ENCODE measurements at regions not wholly inside any gene's neighbourhood (a gene's known extent, or its start where the extent isn't known, plus 50 kb on each side); places are given as distances from the start of the nearest gene placed in this dataset.
"Not testable (repeated sequence)": the region's sequence is repeated elsewhere in the genome, so short reads cannot be mapped to it uniquely, and the experiment has no call there.

DNA sequence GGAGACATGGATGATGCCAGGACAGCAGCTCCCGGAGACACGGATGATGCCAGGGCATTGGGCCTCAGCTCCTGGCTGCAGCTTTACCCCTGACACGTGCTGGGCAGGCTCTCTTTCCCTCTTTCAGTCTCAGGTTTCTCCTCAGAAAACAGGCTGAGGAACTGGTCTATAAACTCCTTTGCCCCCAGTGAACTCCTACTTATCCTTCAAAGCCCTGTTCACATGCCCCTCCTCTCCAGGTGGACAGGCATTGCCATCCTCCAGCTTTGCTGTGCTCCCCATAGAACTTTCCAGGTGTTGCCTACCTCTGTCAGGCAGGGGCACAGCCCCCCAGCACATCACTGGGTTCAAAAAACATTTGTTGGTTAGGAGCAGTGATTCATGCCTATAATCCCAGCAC is 198.4 kb downstream of the BANP start:
- TF ChIP-seq, protein P1, sequence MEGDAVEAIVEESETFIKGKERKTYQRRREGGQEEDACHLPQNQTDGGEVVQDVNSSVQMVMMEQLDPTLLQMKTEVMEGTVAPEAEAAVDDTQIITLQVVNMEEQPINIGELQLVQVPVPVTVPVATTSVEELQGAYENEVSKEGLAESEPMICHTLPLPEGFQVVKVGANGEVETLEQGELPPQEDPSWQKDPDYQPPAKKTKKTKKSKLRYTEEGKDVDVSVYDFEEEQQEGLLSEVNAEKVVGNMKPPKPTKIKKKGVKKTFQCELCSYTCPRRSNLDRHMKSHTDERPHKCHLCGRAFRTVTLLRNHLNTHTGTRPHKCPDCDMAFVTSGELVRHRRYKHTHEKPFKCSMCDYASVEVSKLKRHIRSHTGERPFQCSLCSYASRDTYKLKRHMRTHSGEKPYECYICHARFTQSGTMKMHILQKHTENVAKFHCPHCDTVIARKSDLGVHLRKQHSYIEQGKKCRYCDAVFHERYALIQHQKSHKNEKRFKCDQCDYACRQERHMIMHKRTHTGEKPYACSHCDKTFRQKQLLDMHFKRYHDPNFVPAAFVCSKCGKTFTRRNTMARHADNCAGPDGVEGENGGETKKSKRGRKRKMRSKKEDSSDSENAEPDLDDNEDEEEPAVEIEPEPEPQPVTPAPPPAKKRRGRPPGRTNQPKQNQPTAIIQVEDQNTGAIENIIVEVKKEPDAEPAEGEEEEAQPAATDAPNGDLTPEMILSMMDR (IDR thresholded peaks at IDR 0.05), result not testable (repeated sequence)
- TF ChIP-seq, protein P2, sequence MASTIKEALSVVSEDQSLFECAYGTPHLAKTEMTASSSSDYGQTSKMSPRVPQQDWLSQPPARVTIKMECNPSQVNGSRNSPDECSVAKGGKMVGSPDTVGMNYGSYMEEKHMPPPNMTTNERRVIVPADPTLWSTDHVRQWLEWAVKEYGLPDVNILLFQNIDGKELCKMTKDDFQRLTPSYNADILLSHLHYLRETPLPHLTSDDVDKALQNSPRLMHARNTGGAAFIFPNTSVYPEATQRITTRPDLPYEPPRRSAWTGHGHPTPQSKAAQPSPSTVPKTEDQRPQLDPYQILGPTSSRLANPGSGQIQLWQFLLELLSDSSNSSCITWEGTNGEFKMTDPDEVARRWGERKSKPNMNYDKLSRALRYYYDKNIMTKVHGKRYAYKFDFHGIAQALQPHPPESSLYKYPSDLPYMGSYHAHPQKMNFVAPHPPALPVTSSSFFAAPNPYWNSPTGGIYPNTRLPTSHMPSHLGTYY (CRISPR knock-in tag; IDR thresholded peaks at IDR 0.05), result not testable (repeated sequence)
- TF ChIP-seq FOXJ3 (CRISPR knock-in tag; IDR thresholded peaks at IDR 0.05; ENCODE audit: borderline replicate concordance); ATF1 (CRISPR knock-in tag; IDR thresholded peaks at IDR 0.05); ESRRA (CRISPR knock-in tag; IDR thresholded peaks at IDR 0.05; ENCODE audit: borderline replicate concordance); TEAD4 (CRISPR knock-in tag; IDR thresholded peaks at IDR 0.05): not testable (repeated sequence)
- TF ChIP-seq, protein P3, sequence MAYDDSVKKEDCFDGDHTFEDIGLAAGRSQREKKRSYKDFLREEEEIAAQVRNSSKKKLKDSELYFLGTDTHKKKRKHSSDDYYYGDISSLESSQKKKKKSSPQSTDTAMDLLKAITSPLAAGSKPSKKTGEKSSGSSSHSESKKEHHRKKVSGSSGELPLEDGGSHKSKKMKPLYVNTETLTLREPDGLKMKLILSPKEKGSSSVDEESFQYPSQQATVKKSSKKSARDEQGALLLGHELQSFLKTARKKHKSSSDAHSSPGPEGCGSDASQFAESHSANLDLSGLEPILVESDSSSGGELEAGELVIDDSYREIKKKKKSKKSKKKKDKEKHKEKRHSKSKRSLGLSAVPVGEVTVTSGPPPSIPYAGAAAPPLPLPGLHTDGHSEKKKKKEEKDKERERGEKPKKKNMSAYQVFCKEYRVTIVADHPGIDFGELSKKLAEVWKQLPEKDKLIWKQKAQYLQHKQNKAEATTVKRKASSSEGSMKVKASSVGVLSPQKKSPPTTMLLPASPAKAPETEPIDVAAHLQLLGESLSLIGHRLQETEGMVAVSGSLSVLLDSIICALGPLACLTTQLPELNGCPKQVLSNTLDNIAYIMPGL (CRISPR knock-in tag; IDR thresholded peaks at IDR 0.05), result not testable (repeated sequence)
- TF ChIP-seq, protein P4, sequence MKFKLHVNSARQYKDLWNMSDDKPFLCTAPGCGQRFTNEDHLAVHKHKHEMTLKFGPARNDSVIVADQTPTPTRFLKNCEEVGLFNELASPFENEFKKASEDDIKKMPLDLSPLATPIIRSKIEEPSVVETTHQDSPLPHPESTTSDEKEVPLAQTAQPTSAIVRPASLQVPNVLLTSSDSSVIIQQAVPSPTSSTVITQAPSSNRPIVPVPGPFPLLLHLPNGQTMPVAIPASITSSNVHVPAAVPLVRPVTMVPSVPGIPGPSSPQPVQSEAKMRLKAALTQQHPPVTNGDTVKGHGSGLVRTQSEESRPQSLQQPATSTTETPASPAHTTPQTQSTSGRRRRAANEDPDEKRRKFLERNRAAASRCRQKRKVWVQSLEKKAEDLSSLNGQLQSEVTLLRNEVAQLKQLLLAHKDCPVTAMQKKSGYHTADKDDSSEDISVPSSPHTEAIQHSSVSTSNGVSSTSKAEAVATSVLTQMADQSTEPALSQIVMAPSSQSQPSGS (CRISPR knock-in tag; IDR thresholded peaks at IDR 0.05; ENCODE audit: borderline replicate concordance, low read depth), result not testable (repeated sequence)
- TF ChIP-seq, protein P5, sequence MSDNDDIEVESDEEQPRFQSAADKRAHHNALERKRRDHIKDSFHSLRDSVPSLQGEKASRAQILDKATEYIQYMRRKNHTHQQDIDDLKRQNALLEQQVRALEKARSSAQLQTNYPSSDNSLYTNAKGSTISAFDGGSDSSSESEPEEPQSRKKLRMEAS (CRISPR knock-in tag; IDR thresholded peaks at IDR 0.05), result not testable (repeated sequence)
- TF ChIP-seq, protein P6, sequence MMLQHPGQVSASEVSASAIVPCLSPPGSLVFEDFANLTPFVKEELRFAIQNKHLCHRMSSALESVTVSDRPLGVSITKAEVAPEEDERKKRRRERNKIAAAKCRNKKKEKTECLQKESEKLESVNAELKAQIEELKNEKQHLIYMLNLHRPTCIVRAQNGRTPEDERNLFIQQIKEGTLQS (CRISPR knock-in tag; conservative IDR thresholded peaks at IDR 0.05), result not testable (repeated sequence)
- TF ChIP-seq, protein P7, sequence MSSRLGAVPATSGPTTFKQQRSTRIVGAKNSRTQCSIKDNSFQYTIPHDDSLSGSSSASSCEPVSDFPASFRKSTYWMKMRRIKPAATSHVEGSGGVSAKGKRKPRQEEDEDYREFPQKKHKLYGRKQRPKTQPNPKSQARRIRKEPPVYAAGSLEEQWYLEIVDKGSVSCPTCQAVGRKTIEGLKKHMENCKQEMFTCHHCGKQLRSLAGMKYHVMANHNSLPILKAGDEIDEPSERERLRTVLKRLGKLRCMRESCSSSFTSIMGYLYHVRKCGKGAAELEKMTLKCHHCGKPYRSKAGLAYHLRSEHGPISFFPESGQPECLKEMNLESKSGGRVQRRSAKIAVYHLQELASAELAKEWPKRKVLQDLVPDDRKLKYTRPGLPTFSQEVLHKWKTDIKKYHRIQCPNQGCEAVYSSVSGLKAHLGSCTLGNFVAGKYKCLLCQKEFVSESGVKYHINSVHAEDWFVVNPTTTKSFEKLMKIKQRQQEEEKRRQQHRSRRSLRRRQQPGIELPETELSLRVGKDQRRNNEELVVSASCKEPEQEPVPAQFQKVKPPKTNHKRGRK (CRISPR knock-in tag; IDR thresholded peaks at IDR 0.05; ENCODE audit: borderline replicate concordance), result not testable (repeated sequence)

All from WTC11 (cell line).